ENCODE measurements at regions not wholly inside any gene's neighbourhood (a gene's known extent, or its start where the extent isn't known, plus 50 kb on each side); places are given as distances from the start of the nearest gene placed in this dataset.

DNA sequence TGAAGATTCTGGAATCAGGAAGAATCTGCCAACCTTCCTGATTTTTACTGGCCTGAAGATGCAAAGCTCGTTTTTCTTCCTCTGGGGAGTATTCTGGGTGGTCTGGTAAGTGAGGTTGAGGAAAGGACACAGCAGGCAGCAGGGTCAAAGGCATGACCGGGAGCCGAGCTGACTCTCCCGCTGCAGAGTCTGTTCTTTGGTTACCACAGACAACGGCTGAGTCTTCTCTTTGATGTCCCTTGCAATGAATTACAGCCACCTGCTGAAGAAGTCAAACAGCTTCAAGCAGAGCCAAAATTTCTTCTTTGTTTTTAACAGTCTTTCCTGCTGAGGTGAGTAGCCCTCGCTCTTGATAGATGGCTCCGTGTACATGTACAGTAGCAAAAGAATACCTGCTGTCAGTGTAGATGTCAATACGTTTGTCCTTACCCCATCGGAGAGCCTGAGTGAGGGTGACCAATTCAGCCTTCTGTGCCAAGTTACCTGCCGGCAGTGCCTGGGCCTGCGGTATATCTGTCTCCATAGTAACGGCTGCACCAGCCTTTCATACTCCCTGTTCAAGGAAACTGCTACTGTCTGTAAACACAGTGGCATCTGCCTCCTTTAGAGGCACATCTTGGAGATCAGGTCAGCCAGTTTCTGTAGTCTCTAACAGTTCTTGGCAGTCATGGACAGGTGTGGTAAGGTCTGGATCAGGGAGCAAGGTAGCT, 76.4 kb downstream of the PRR15 start:
- Histone ChIP-seq H3K4me1 (ENCODE audit: control insufficient read depth in 4 of 4, insufficient read depth in 4 of 4, low read length in 3 of 4) (no peaks in the 10 kb centered on the region), H3K36me3 (ENCODE audit: control insufficient read depth in 4 of 4, insufficient read depth in 3 of 4, low read depth in 1 of 4, low read length in 3 of 4) (no peaks in the 10 kb centered on the region), H3K4me3 (ENCODE audit: low read depth in 1 of 3, low read length in 3 of 3) (no peak overlapping the region), H3K27me3 (ENCODE audit: control insufficient read depth in 4 of 4, insufficient read depth in 4 of 4, low read length in 3 of 4) (no peaks in the 10 kb centered on the region), H3K9me3 (ENCODE audit: control insufficient read depth in 4 of 4, low read length in 3 of 4) (no peaks in the 10 kb centered on the region), H3K27ac (ENCODE audit: low read depth in 1 of 2, low read length in 2 of 2) (no peak overlapping the region), H3K9ac (ENCODE audit: low read depth in 1 of 2, low read length in 2 of 2) (no peak overlapping the region)
- DNase-seq (ENCODE audit: low spot score) = no peak
- TF ChIP-seq, protein P1, sequence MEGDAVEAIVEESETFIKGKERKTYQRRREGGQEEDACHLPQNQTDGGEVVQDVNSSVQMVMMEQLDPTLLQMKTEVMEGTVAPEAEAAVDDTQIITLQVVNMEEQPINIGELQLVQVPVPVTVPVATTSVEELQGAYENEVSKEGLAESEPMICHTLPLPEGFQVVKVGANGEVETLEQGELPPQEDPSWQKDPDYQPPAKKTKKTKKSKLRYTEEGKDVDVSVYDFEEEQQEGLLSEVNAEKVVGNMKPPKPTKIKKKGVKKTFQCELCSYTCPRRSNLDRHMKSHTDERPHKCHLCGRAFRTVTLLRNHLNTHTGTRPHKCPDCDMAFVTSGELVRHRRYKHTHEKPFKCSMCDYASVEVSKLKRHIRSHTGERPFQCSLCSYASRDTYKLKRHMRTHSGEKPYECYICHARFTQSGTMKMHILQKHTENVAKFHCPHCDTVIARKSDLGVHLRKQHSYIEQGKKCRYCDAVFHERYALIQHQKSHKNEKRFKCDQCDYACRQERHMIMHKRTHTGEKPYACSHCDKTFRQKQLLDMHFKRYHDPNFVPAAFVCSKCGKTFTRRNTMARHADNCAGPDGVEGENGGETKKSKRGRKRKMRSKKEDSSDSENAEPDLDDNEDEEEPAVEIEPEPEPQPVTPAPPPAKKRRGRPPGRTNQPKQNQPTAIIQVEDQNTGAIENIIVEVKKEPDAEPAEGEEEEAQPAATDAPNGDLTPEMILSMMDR (IDR thresholded peaks at IDR 0.05; ENCODE audit: low read depth, low read length, missing input control) = no peak
- TF ChIP-seq JUND (IDR thresholded peaks at IDR 0.05) (no peak), FOXA2 (IDR thresholded peaks at IDR 0.05) (no peak), ATF3 (IDR thresholded peaks at IDR 0.05) (no peak), GABPA (IDR thresholded peaks at IDR 0.05 in 1 of 2, conservative IDR thresholded peaks at IDR 0.05 in 1 of 2) (no peak), ZBTB33 (IDR thresholded peaks at IDR 0.05) (no peak), SP1 (IDR thresholded peaks at IDR 0.05) (no peak), TAF1 (conservative IDR thresholded peaks at IDR 0.05) (no peak), YY1 (IDR thresholded peaks at IDR 0.05) (no peak), RXRA (IDR thresholded peaks at IDR 0.05) (no peak), RAD21 (IDR thresholded peaks at IDR 0.05) (no peak), NR2F2 (IDR thresholded peaks at IDR 0.05) (no peak), MAX (IDR thresholded peaks at IDR 0.05) (no peak)
- WGBS = 87% methylated on average over 12 of the region's 12 CpGs

- TF ChIP-seq EGR1 (IDR thresholded peaks at IDR 0.05; ENCODE audit: low read depth in 2 of 2) (no peak), FOXA1 (IDR thresholded peaks at IDR 0.05) (no peak), NR2F2 (IDR thresholded peaks at IDR 0.05) (no peak), HNF4A (conservative IDR thresholded peaks at IDR 0.05) (no peak), FOXA2 (IDR thresholded peaks at IDR 0.05) (no peak), ATF3 (IDR thresholded peaks at IDR 0.05) (no peak)
- no peaks in the 10 kb centered on the region for H3K9me3 ChIP-seq (ENCODE audit: control insufficient read depth in 4 of 4, low read length in 3 of 4)
- H3K36me3 ChIP-seq (ENCODE audit: control insufficient read depth in 4 of 4, insufficient read depth in 3 of 4, low read depth in 1 of 4, low read length in 3 of 4) = no peaks in the 10 kb centered on the region
- H3K27me3 ChIP-seq (ENCODE audit: control insufficient read depth in 4 of 4, insufficient read depth in 4 of 4, low read length in 3 of 4) = no peaks in the 10 kb centered on the region
- no peaks in the 10 kb centered on the region for H3K4me1 ChIP-seq (ENCODE audit: control insufficient read depth in 4 of 4, insufficient read depth in 4 of 4, low read length in 3 of 4)
- H3K4me3 ChIP-seq (ENCODE audit: low read depth in 1 of 3, low read length in 3 of 3) = no peak overlapping the region
- DNase-seq (ENCODE audit: low spot score) = no peak
- no peak overlapping the region for H3K9ac ChIP-seq (ENCODE audit: low read depth in 1 of 2, low read length in 2 of 2)
- H3K27ac ChIP-seq (ENCODE audit: low read depth in 1 of 2, low read length in 2 of 2) = no peak overlapping the region
- 97% methylated on average over 5 of the region's 5 CpGs for WGBS
Observed at GRCh38 chr7:29641651-29642050, 78.0 kb downstream of the PRR15 start.
